ENCODE measurements at regions not wholly inside any gene's neighbourhood (a gene's known extent, or its start where the extent isn't known, plus 50 kb on each side); places are given as distances from the start of the nearest gene placed in this dataset.
"Not testable (repeated sequence)": the region's sequence is repeated elsewhere in the genome, so short reads cannot be mapped to it uniquely, and the experiment has no call there.

DNA sequence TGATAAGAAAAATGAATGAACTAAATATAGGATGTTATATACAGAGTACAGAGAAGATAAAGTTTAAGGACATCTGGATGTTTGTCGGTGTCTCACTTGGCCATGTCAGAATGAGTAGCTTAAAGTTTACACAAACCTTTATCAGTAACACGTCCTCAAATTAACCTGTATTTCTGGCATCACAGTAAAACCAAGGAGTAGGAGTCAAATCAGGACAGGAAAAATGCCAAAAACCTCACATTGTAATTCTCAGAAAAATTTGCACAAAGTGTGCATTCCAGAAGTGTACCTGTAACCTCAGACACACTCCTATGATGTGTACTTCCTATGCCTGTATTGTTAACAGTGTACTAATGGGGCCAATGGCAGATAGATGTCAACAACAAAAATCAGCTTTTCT is 139.3 kb downstream of the SMC2 start:
- Histone ChIP-seq H3K36me3 (no peaks in the 10 kb centered on the region), H3K4me1 (no peaks in the 10 kb centered on the region), H3K27me3 (no peaks in the 10 kb centered on the region), H3K4me3 (no peak overlapping the region), H3K9me3 (no peaks in the 10 kb centered on the region), H3K27ac (no peak overlapping the region)
- TF ChIP-seq, protein P1, sequence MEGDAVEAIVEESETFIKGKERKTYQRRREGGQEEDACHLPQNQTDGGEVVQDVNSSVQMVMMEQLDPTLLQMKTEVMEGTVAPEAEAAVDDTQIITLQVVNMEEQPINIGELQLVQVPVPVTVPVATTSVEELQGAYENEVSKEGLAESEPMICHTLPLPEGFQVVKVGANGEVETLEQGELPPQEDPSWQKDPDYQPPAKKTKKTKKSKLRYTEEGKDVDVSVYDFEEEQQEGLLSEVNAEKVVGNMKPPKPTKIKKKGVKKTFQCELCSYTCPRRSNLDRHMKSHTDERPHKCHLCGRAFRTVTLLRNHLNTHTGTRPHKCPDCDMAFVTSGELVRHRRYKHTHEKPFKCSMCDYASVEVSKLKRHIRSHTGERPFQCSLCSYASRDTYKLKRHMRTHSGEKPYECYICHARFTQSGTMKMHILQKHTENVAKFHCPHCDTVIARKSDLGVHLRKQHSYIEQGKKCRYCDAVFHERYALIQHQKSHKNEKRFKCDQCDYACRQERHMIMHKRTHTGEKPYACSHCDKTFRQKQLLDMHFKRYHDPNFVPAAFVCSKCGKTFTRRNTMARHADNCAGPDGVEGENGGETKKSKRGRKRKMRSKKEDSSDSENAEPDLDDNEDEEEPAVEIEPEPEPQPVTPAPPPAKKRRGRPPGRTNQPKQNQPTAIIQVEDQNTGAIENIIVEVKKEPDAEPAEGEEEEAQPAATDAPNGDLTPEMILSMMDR (IDR thresholded peaks at IDR 0.05), result no peak
- intact Hi-C loops (cut with DNase I), result no loop called here
- DNase-seq (ENCODE audit: low spot score in 2 of 2), result no peak

DNA sequence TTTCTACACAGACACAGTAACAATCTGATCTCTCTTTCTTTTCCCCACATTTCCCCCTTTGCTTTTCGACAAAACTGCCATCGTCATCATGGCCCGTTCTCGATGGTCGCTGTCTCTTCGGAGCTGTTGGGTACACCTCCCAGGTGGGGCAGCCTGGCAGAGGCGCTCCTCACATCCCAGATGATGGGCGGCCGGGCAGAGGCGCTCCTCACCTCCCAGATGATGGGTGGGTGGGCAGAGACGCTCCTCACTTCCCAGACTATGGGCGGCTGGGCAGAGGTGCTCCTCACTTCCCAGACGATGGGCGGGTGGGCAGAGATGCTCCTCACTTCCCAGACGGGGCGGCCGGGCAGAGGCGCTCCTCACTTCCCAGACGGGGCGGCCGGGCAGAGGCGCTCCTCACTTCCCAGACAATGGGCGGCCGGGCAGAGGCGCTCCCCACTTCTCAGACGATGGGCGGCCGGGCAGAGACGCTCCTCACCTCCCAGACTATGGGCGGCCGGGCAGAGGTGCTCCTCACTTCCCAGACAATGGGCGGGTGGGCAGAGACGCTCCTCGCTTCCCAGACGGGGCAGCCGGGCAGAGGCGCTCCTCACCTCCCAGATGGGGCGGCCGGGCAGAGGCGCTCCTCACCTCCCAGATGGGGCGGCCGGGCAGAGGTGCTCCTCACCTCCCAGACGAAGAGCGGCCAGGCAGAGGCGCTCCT is 140.7 kb downstream of the SMC2 start:
- intact Hi-C loops (cut with DNase I); H3K9me3 ChIP-seq; H3K36me3 ChIP-seq; H3K27ac ChIP-seq; H3K27me3 ChIP-seq; H3K4me3 ChIP-seq; DNase-seq (ENCODE audit: low spot score in 2 of 2); H3K4me1 ChIP-seq: not testable (repeated sequence)

DNA sequence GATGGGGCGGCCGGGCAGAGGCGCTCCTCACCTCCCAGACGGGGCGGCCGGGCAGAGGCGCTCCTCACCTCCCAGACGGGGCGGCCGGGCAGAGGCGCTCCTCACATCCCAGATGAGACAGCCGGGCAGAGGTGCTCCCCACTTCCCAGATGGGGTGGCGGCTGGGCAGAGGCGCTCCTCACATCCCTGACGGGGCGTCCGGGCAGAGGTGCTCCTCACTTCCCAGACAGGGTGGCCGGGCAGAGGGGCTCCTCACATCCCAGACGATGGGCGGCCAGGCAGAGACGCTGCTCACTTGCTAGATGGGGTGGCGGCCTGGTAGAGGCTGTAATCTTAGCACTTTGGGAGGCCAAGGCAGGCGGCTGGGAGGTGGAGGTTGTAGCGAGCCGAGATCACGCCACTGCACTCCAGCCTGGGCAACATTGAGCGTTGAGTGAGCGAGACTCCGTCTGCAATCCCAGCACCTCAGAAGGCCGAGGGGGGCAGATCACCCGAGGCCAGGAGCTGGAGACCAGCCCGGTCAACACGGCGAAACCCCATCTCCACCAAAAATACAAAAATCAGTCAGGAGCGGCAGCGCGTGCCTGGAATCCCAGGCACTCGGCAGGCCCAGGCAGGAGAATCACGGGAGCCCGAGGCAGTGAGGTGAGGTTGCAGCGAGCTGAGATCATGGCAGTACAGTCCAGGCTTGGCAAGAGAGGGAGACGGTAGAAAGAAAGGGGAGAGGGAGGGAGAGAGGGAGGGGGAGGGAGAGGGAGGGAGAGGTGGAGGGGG is 141.4 kb downstream of the SMC2 start:
- H3K9me3 ChIP-seq; DNase-seq (ENCODE audit: low spot score in 2 of 2); H3K27me3 ChIP-seq; intact Hi-C loops (cut with DNase I); H3K27ac ChIP-seq; H3K4me1 ChIP-seq; H3K36me3 ChIP-seq; H3K4me3 ChIP-seq: not testable (repeated sequence)

DNA sequence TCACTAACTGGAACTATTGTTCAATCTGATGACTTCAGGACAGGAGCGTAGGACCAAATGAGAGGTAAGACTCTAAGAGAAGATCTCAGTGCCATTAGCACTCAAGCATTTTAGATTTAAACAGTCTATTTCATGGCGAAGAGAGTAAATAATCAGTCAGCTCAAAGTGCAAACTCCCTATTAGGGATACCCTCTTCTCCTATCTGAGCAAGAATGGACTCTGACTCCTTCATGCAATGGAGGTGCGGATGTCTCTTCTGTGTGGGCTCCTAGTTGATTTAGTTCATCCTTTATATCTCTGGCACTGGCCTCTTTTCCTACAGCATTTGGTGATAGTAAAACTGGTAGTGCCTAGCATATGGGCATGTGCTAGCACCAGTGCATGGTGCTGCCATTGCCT is 144.6 kb downstream of the SMC2 start:
- Histone ChIP-seq H3K36me3 (no peaks in the 10 kb centered on the region), H3K27ac (no peak overlapping the region), H3K4me1 (no peaks in the 10 kb centered on the region), H3K27me3 (no peaks in the 10 kb centered on the region), H3K9me3 (no peaks in the 10 kb centered on the region), H3K4me3 (no peak overlapping the region)
- DNase-seq (ENCODE audit: low spot score in 2 of 2), result no peak
- intact Hi-C loops (cut with DNase I), result no loop called here
- TF ChIP-seq, protein P1 (IDR thresholded peaks at IDR 0.05), result no peak

DNA sequence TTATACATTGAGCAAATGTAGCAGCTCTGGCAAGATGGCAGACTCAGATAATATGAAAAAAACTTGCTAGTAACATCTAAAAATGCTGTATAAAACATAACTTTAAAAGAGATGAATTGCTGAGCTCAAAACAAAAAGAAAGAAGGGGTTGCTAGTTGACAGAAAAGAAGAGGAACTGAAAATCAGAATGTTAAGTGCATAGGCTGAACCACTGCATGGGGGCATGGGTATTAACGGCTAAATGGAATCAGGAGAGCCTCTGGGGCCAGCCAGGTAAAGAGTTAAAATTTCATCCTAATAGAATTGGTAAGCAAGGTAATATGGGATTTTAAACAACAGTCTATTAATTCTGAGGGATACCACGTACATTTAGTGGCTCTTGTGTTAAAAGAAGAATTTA is 146.8 kb downstream of the SMC2 start:
- Histone ChIP-seq H3K27me3 (no peaks in the 10 kb centered on the region), H3K9me3 (no peaks in the 10 kb centered on the region), H3K4me1 (no peaks in the 10 kb centered on the region), H3K36me3 (no peaks in the 10 kb centered on the region), H3K27ac (no peak overlapping the region), H3K4me3 (no peak overlapping the region)
- intact Hi-C loops (cut with DNase I), result no loop called here
- TF ChIP-seq, protein P1 (IDR thresholded peaks at IDR 0.05), result no peak
- no peak for DNase-seq (ENCODE audit: low spot score in 2 of 2)

DNA sequence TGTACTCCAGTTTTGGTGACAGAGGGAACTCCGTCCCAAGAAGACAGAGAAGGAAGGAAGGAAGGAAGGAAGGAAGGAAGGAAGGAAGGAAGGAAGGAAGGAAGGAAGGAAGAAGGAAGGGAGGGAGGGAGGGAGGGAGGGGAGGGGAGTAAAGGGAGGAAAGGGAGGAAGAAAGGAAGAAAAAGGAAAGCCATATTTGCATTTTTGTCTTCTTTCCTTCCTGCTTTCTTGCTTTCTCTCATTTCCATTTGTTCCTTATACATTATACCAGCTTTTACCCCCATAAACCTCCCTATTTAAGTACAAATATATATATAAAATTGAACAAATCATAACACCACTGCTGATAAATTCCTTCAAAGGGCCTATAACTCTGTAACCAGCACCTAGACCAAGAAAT is 151.8 kb downstream of the SMC2 start:
- intact Hi-C loops (cut with DNase I), result no loop called here

More for the DNA sequence above, 151.8 kb downstream of the SMC2 start:
- Histone ChIP-seq H3K4me3 (no peak overlapping the region), H3K27ac (no peak overlapping the region), H3K27me3 (no peaks in the 10 kb centered on the region), H3K4me1 (no peaks in the 10 kb centered on the region), H3K9me3 (no peaks in the 10 kb centered on the region), H3K36me3 (no peaks in the 10 kb centered on the region)
- no peak for DNase-seq (ENCODE audit: low spot score in 2 of 2)
- TF ChIP-seq, protein P1 (IDR thresholded peaks at IDR 0.05), result no peak

All from ascending aorta (tissue), 2 donors.